Neural cell (in vitro differentiated cells): ENCODE measurements at regions not wholly inside any gene's neighbourhood (a gene's known extent, or its start where the extent isn't known, plus 50 kb on each side); places are given as distances from the start of the nearest gene placed in this dataset.

ENCODE experiments used
- EZH2 ChIP-seq: fragments of 200-600, 300-800 bp; shearing (Covaris generic), sonication (generic); IDR thresholded peaks from 2 replicates; pipeline ENCODE4 v1.6.1; 2014; ENCODE audit warnings: antibody characterized with exemption, low read length, borderline replicate concordance, mild to moderate bottlenecking; ENCODE audit not compliant: insufficient read depth, poor library complexity, severe bottlenecking
- TF ChIP-seq, protein P1 (sequence below): fragments of 450-650 bp; IDR thresholded peaks from 2 replicates; pipeline ENCODE4 v1.5.1; 2014; ENCODE audit warnings: antibody characterized with exemption, mild to moderate bottlenecking, moderate library complexity; ENCODE audit not compliant: poor library complexity, severe bottlenecking

DNA sequence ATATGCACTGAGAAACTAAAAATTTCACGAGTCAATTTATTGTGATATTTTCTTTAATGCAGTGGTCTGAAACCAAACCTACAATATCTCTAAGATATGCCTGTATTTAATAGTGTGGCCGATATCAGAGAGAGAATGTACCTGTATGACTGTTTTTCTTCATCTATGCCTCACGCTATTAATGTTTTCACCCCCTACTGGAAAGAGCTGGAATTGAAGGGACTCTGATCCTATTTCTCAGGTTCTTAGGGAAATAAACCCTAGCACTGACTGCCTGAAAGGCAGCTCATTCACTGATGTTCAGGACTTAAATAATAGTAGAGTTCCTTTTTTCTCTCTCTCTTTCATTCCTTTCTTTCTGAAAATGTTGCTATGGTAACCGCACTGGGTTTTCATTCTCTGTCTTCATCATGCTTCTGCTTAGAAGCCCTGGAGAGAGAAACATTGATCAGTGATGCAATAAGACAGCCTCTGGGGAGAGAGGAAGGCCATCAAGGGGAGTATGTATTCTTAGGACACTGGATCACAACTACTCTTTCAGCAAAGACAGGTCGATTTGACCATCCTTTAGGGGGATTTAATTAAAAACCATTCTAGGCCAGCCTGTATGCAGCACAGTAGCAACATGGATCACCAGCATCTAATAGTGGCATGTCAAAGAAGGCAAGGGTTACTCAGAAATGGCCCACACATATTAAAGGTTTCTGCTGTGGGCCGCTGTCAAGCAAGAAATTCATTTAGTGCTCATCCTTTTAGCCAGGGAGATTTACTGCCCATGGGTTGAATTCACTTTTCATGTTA lies 1135.7 kb downstream of the IGSF11 start:
- TF ChIP-seq, protein P1, sequence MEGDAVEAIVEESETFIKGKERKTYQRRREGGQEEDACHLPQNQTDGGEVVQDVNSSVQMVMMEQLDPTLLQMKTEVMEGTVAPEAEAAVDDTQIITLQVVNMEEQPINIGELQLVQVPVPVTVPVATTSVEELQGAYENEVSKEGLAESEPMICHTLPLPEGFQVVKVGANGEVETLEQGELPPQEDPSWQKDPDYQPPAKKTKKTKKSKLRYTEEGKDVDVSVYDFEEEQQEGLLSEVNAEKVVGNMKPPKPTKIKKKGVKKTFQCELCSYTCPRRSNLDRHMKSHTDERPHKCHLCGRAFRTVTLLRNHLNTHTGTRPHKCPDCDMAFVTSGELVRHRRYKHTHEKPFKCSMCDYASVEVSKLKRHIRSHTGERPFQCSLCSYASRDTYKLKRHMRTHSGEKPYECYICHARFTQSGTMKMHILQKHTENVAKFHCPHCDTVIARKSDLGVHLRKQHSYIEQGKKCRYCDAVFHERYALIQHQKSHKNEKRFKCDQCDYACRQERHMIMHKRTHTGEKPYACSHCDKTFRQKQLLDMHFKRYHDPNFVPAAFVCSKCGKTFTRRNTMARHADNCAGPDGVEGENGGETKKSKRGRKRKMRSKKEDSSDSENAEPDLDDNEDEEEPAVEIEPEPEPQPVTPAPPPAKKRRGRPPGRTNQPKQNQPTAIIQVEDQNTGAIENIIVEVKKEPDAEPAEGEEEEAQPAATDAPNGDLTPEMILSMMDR, result no peak
- no peak for TF ChIP-seq EZH2
